ENCODE measurements at regions not wholly inside any gene's neighbourhood (a gene's known extent, or its start where the extent isn't known, plus 50 kb on each side); places are given as distances from the start of the nearest gene placed in this dataset.

DNA sequence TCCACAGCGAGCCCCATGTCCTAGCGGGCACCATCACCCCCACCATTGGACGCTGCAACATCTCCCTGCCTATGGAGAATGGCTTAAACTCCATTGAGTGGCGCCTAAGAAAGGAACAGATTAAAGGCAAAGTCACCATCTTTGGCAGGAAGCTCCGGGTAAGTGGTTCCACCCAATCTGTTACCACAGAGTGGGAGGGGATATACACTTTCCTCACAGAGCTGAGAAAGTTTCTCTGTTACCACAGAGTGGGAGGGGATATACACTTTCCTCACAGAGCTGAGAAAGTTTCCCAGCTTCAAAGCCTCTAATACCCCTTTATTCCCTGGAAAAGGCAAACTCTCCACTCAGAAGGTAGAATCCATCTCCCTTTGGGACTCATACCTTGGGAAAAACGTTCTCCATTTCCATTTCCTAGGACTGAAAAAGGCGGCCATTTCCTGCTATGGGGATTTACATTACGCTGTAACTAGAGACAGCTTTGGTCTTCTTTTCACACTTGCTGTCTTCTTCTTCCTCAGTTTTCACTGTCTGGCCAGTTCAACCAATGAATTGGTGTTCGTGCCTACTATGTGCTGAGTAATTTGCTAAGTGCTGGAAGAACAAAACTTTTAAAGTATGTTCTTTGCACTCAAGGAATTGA, 63.4 kb upstream of the WWC1 start:
- TF ChIP-seq POLR2A (IDR thresholded peaks at IDR 0.05) = no peak
- TF ChIP-seq, protein P1, sequence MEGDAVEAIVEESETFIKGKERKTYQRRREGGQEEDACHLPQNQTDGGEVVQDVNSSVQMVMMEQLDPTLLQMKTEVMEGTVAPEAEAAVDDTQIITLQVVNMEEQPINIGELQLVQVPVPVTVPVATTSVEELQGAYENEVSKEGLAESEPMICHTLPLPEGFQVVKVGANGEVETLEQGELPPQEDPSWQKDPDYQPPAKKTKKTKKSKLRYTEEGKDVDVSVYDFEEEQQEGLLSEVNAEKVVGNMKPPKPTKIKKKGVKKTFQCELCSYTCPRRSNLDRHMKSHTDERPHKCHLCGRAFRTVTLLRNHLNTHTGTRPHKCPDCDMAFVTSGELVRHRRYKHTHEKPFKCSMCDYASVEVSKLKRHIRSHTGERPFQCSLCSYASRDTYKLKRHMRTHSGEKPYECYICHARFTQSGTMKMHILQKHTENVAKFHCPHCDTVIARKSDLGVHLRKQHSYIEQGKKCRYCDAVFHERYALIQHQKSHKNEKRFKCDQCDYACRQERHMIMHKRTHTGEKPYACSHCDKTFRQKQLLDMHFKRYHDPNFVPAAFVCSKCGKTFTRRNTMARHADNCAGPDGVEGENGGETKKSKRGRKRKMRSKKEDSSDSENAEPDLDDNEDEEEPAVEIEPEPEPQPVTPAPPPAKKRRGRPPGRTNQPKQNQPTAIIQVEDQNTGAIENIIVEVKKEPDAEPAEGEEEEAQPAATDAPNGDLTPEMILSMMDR (IDR thresholded peaks at IDR 0.05 in 8 of 11, conservative IDR thresholded peaks at IDR 0.05 in 3 of 11) = no peak
